Naive thymus-derived CD4-positive, alpha-beta T cell (primary cell): ENCODE measurements at regions not wholly inside any gene's neighbourhood (a gene's known extent, or its start where the extent isn't known, plus 50 kb on each side); places are given as distances from the start of the nearest gene placed in this dataset.

Experiments
- ATAC-seq: fragments of 150-1000 bp; cut with Tn5 transposase; 2 replicates; pipeline ENCODE4 v1.10.0; 2021; ENCODE audit warnings: mild to moderate bottlenecking, moderate library complexity
- CTCF ChIA-PET: fragments of 350-600 bp; sonication (Branson Sonifier 250); formaldehyde crosslinking; loops from one replicate; lab custom pipeline; 2021; ENCODE audit warnings: antibody characterized with exemption; lab: Charles Lee
- POLR2A ChIA-PET: fragments of 350-600 bp; sonication (Branson Sonifier 250); formaldehyde crosslinking; loops from one replicate; lab custom pipeline; 2021; ENCODE audit warnings: antibody characterized with exemption, inconsistent platforms; lab: Charles Lee
- DNase-seq, 9 donors: peaks; one replicate each; pipeline versions ENCODE4 v3.0.0 to v3.0.0-alpha.2; 2020 to 2022; ENCODE audit warnings: mixed read lengths in 1 of 9
- H3K27ac ChIP-seq: one replicate; pipeline ENCODE4 v1.7.0; 2013; ENCODE audit warnings: mild to moderate bottlenecking, low read depth, low read length, moderate library complexity
- H3K27me3 ChIP-seq, 2 donors: one replicate each; pipeline ENCODE4 v1.7.0; 2013; ENCODE audit warnings: low read length in 2 of 2, mild to moderate bottlenecking in 2 of 2, moderate library complexity in 2 of 2; ENCODE audit not compliant: control insufficient read depth in 2 of 2, insufficient read depth in 2 of 2
- H3K36me3 ChIP-seq, 3 experiments: 1 replicate in 2 of 3; 2 replicates in 1 of 3; pipeline ENCODE4 v1.7.0; 2013; ENCODE audit warnings: low read length in 3 of 3, mild to moderate bottlenecking in 3 of 3, moderate library complexity in 1 of 3; ENCODE audit not compliant: insufficient read depth in 3 of 3, control insufficient read depth in 2 of 3
- H3K4me1 ChIP-seq, 2 donors: one replicate each; pipeline ENCODE4 v1.7.0; 2013; ENCODE audit warnings: low read length in 2 of 2, mild to moderate bottlenecking in 2 of 2, moderate library complexity in 1 of 2; ENCODE audit not compliant: control insufficient read depth in 2 of 2, insufficient read depth in 2 of 2
- H3K4me3 ChIP-seq: 2 replicates; pipeline ENCODE4 v1.7.0; 2013; ENCODE audit warnings: mild to moderate bottlenecking, low read length
- H3K9me3 ChIP-seq, 3 experiments: 1 replicate in 2 of 3; 2 replicates in 1 of 3; pipeline ENCODE4 v1.7.0; 2013; ENCODE audit warnings: low read length in 3 of 3; ENCODE audit not compliant: control insufficient read depth in 2 of 3
- H3K27ac Mint-ChIP-seq, 9 donors: one replicate each; pipeline ENCODE4 v1.8.0; 2020 to 2022; ENCODE audit warnings: mixed read lengths in 9 of 9, mild to moderate bottlenecking in 8 of 9, moderate library complexity in 5 of 9, inconsistent platforms in 2 of 9
- H3K27me3 Mint-ChIP-seq, 5 donors: one replicate each; pipeline ENCODE4 v1.8.0; 2021 to 2022; ENCODE audit warnings: mixed read lengths in 5 of 5, mild to moderate bottlenecking in 1 of 5
- H3K36me3 Mint-ChIP-seq, 5 donors: one replicate each; pipeline ENCODE4 v1.8.0; 2020 to 2022; ENCODE audit warnings: mixed read lengths in 5 of 5, mild to moderate bottlenecking in 3 of 5, inconsistent platforms in 1 of 5
- H3K4me1 Mint-ChIP-seq, 7 donors: one replicate each; pipeline ENCODE4 v1.8.0; 2020 to 2022; ENCODE audit warnings: mixed read lengths in 7 of 7, mild to moderate bottlenecking in 3 of 7, inconsistent platforms in 1 of 7
- H3K4me3 Mint-ChIP-seq, 10 donors: one replicate each; pipeline ENCODE4 v1.8.0; 2020 to 2022; ENCODE audit warnings: mild to moderate bottlenecking in 10 of 10, mixed read lengths in 10 of 10, moderate library complexity in 6 of 10, inconsistent platforms in 2 of 10
- H3K9me3 Mint-ChIP-seq, 11 donors: one replicate each; pipeline ENCODE4 v1.8.0; 2020 to 2022; ENCODE audit warnings: mixed read lengths in 11 of 11, mild to moderate bottlenecking in 4 of 11, inconsistent platforms in 1 of 11, moderate library complexity in 1 of 11
- intact Hi-C, 2 donors: fragments of 100-400 bp; cut with micrococcal nuclease; formaldehyde crosslinking; loops; one replicate each; pipeline ENCODE4 v1.15.1; 2023

GRCh38 chr16:51938861-51939260 lies 608.1 kb downstream of the TOX3 start:
- ATAC-seq (no peak), DNase-seq (no peak)
- H3K27me3 ChIP-seq: no peaks in the 10 kb centered on the region
- intact Hi-C loops: no loop called here
- H3K4me1 ChIP-seq: no peaks in the 10 kb centered on the region
- H3K9me3 Mint-ChIP-seq: peaks cover 1 to 37% (median 13%) of the 10 kb centered on the region in 11 donors
- no peak overlapping the region for H3K27ac Mint-ChIP-seq
- H3K4me3 Mint-ChIP-seq: no peak overlapping the region
- H3K9me3 ChIP-seq: no peaks in the 10 kb centered on the region
- H3K36me3 ChIP-seq: no peaks in the 10 kb centered on the region
- ChIA-PET POLR2A (no interaction called here), CTCF (no interaction called here)
- peaks cover 0 to 5% (median 0%) of the 10 kb centered on the region in 5 donors for H3K36me3 Mint-ChIP-seq
- no peaks in the 10 kb centered on the region for H3K27me3 Mint-ChIP-seq
- H3K4me1 Mint-ChIP-seq: no peaks in the 10 kb centered on the region
- H3K27ac ChIP-seq: no peak overlapping the region
- no peak overlapping the region for H3K4me3 ChIP-seq

DNA sequence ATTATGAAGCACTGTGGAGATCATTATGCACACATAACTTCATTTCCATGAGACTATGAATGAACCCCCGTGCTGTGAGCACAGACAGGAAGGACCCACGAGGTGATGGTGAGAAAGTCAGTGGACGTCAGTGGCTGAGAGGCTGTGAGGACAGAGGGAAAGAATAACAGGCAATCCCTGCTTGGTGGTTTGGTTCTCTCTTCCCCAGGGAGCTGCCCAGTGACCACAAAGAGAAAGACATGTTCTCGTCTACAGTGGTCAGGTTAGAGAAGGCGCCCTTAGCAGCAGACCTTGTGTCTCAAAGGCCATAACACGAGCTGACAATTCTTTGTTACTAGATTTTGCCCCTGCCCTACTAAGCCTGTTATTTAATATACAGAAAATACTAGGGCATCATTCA lies 609.2 kb downstream of the TOX3 start:
- Histone ChIP-seq H3K4me1 (no peaks in the 10 kb centered on the region), H3K9me3 (peaks cover 0 to 5% (median 0%) of the 10 kb centered on the region in 3 experiments), H3K27me3 (no peaks in the 10 kb centered on the region), H3K36me3 (no peaks in the 10 kb centered on the region), H3K27ac (no peak overlapping the region), H3K4me3 (no peak overlapping the region)
- Mint-ChIP-seq H3K9me3 (peaks cover 1 to 34% (median 13%) of the 10 kb centered on the region in 11 donors), H3K4me1 (no peaks in the 10 kb centered on the region), H3K4me3 (no peak overlapping the region), H3K36me3 (peaks cover 0 to 5% (median 0%) of the 10 kb centered on the region in 5 donors), H3K27ac (no peak overlapping the region), H3K27me3 (no peaks in the 10 kb centered on the region)
- ChIA-PET CTCF (no interaction called here), POLR2A (no interaction called here)
- ATAC-seq: no peak
- intact Hi-C loops: no loop called here
- no peak for DNase-seq

DNA sequence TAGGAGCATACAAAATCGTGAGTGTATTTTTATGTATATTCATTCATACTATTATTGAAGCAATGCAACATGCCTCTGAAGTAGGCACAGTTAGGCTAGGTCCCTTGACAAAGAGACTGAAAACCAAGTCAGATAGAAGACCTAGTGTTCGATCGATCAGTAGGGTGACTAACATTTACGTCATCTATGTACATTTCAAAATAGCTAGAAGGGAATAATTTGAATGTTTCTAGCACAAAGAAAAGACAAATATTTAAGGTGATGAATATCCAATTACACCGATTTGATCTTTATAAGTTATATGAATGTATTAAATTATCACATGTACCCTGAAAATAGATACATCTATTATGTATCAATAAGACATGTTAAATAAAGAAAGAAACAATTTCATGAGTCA lies 610.1 kb downstream of the TOX3 start:
- POLR2A ChIA-PET: no interaction called here
- CTCF ChIA-PET: no interaction called here
- intact Hi-C loops: no loop called here
- H3K4me1 Mint-ChIP-seq: no peaks in the 10 kb centered on the region
- peaks cover 0 to 5% (median 0%) of the 10 kb centered on the region in 5 donors for H3K36me3 Mint-ChIP-seq
- Histone ChIP-seq H3K27ac (no peak overlapping the region), H3K36me3 (no peaks in the 10 kb centered on the region), H3K27me3 (no peaks in the 10 kb centered on the region), H3K4me3 (no peak overlapping the region), H3K9me3 (peaks cover 0 to 5% (median 0%) of the 10 kb centered on the region in 3 experiments), H3K4me1 (no peaks in the 10 kb centered on the region)
- ATAC-seq (no peak), DNase-seq (no peak)
- H3K27me3 Mint-ChIP-seq: no peaks in the 10 kb centered on the region
- H3K9me3 Mint-ChIP-seq: peaks cover 3 to 39% (median 13%) of the 10 kb centered on the region in 11 donors
- H3K4me3 Mint-ChIP-seq: no peak overlapping the region
- no peak overlapping the region for H3K27ac Mint-ChIP-seq

DNA sequence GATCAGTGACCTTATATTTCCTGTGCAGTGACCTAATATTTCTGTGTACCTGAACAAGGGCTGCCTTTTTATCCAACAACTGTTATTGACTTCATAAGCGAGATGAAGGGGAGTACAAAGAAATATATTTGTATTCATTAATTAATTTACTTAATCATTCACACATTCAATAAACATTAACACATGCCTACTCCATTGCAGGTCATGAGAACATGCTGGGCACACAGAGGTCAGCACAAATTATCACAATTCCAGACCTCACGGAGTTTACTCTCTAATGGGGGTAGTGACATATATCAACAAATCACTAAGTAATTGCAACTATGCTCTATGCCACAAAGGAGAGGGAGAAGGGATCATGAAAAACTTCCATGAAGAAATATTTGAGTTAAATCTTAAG lies 614.6 kb downstream of the TOX3 start:
- Histone ChIP-seq H3K9me3 (peaks cover 0 to 5% (median 0%) of the 10 kb centered on the region in 3 experiments), H3K27ac (no peak overlapping the region), H3K4me1 (no peaks in the 10 kb centered on the region), H3K4me3 (no peak overlapping the region), H3K27me3 (no peaks in the 10 kb centered on the region), H3K36me3 (no peaks in the 10 kb centered on the region)
- DNase-seq: no peak
- CTCF ChIA-PET: no interaction called here
- H3K4me1 Mint-ChIP-seq: no peaks in the 10 kb centered on the region
- H3K27me3 Mint-ChIP-seq: no peaks in the 10 kb centered on the region
- no peak overlapping the region for H3K27ac Mint-ChIP-seq
- intact Hi-C loops: no loop called here
- no peaks in the 10 kb centered on the region for H3K36me3 Mint-ChIP-seq
- peaks cover 4 to 27% (median 12%) of the 10 kb centered on the region in 11 donors for H3K9me3 Mint-ChIP-seq
- POLR2A ChIA-PET: no interaction called here
- no peak overlapping the region for H3K4me3 Mint-ChIP-seq
- no peak for ATAC-seq

GRCh38 chr16:51931653-51932052 lies 615.3 kb downstream of the TOX3 start:
- Histone ChIP-seq H3K36me3 (no peaks in the 10 kb centered on the region), H3K4me3 (no peak overlapping the region), H3K27ac (no peak overlapping the region), H3K9me3 (peaks cover 0 to 5% (median 0%) of the 10 kb centered on the region in 3 experiments), H3K27me3 (no peaks in the 10 kb centered on the region), H3K4me1 (no peaks in the 10 kb centered on the region)
- no peak overlapping the region for H3K27ac Mint-ChIP-seq
- intact Hi-C loops: no loop called here
- H3K36me3 Mint-ChIP-seq: no peaks in the 10 kb centered on the region
- H3K4me3 Mint-ChIP-seq: no peak overlapping the region
- no peak for ATAC-seq
- no peaks in the 10 kb centered on the region for H3K4me1 Mint-ChIP-seq
- DNase-seq: no peak
- POLR2A ChIA-PET: no interaction called here
- H3K27me3 Mint-ChIP-seq: no peaks in the 10 kb centered on the region
- peaks cover 4 to 23% (median 10%) of the 10 kb centered on the region in 11 donors for H3K9me3 Mint-ChIP-seq
- CTCF ChIA-PET: no interaction called here

- no peak for DNase-seq
- Mint-ChIP-seq H3K4me3 (no peak overlapping the region), H3K36me3 (no peaks in the 10 kb centered on the region), H3K9me3 (peaks cover 0 to 17% (median 9%) of the 10 kb centered on the region in 11 donors), H3K27me3 (no peaks in the 10 kb centered on the region), H3K4me1 (no peaks in the 10 kb centered on the region), H3K27ac (no peak overlapping the region)
- Histone ChIP-seq H3K27ac (no peak overlapping the region), H3K4me1 (no peaks in the 10 kb centered on the region), H3K9me3 (no peaks in the 10 kb centered on the region), H3K4me3 (no peak overlapping the region), H3K36me3 (no peaks in the 10 kb centered on the region), H3K27me3 (no peaks in the 10 kb centered on the region)
- ATAC-seq: no peak
- POLR2A ChIA-PET: no interaction called here
- intact Hi-C loops: no loop called here
- CTCF ChIA-PET: no interaction called here
Observed at GRCh38 chr16:51924744-51925143, 622.2 kb downstream of the TOX3 start.

GRCh38 chr16:51922476-51922875 lies 624.5 kb downstream of the TOX3 start:
- ATAC-seq: no peak
- no peak overlapping the region for H3K4me3 ChIP-seq
- H3K27me3 ChIP-seq: no peaks in the 10 kb centered on the region
- H3K36me3 ChIP-seq: no peaks in the 10 kb centered on the region
- CTCF ChIA-PET: no interaction called here
- Mint-ChIP-seq H3K27me3 (no peaks in the 10 kb centered on the region), H3K27ac (no peak overlapping the region), H3K4me3 (no peak overlapping the region), H3K36me3 (no peaks in the 10 kb centered on the region), H3K4me1 (no peaks in the 10 kb centered on the region), H3K9me3 (peaks cover 0 to 13% (median 9%) of the 10 kb centered on the region in 11 donors)
- no peaks in the 10 kb centered on the region for H3K4me1 ChIP-seq
- no peak overlapping the region for H3K27ac ChIP-seq
- DNase-seq: no peak
- POLR2A ChIA-PET: no interaction called here
- intact Hi-C loops: no loop called here
- H3K9me3 ChIP-seq: no peaks in the 10 kb centered on the region
